GM21717 (cell line): ENCODE measurements at regions not wholly inside any gene's neighbourhood (a gene's known extent, or its start where the extent isn't known, plus 50 kb on each side); places are given as distances from the start of the nearest gene placed in this dataset.

Experiments
- ATAC-seq: cut with Tn5 transposase; IDR thresholded peaks from one replicate; pipeline ENCODE4 v1.9.1; 2021; ENCODE audit warnings: mild to moderate bottlenecking, moderate library complexity; ENCODE audit not compliant: unreplicated experiment

DNA sequence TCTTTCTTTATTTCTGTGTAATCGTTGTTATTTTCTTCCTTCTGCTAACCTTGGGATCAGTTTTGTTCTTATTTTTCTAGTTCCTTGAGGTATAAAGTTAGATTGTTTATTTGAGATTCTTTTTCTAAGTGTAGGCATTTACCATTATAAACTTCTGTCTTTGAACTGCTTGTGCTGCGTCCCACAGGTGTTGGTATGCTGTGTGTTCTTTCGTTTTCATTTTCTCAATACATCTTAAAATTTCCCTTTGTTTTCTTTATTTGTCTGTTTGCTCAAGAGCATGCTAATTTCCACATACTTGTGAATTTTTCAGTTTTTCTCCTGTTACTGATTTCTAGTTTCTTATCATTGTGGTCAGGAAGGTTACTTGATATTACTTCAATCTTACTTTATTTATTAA is 873.8 kb upstream of the GCFC2 start:
- ATAC-seq: no peak

DNA sequence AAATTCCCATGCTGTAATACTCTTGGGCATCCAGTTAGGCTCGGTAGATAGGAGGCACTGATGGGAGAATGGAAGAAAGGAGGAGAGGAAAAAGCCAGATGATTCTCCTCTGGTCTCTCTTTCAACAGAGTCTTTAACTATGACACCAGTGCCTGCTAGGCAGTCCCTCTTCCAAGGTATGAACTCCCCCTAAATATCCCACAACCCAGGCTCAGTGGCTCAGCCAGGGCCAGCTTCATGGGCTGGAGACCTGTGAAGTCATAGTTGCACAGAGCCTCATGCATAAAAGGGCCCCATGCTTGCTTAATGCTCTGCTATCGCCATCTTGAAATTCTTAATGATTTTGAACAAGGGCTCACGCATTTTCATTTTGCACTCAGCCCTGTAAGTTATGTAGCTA is 869.2 kb upstream of the GCFC2 start:
- no peak for ATAC-seq

- no peak for ATAC-seq
These were observed 862.3 kb upstream of the GCFC2 start for GRCh38 chr2:76572981-76573380.

GRCh38 chr2:76569819-76570218 is 859.1 kb upstream of the GCFC2 start:
- ATAC-seq: no peak

DNA sequence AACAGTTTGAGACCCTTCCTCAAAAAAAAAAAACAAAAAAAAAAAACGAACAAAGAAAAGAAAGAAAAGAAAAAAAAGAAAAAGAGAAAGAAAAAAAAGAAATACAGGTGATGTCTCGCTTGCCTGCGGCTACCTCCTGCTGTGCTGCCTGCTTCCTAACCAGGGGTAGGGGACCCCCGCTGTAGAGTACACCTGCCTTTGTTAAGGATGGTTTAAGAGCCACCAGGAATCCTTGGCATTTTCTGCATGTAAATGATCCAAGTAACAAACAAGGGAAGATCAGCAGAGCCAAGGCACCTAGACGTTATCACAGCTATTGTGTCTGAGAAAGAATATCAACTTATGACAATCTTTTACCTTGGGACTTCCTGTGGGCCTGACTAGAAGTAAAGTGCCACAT is 856.8 kb upstream of the GCFC2 start:
- ATAC-seq: no peak

DNA sequence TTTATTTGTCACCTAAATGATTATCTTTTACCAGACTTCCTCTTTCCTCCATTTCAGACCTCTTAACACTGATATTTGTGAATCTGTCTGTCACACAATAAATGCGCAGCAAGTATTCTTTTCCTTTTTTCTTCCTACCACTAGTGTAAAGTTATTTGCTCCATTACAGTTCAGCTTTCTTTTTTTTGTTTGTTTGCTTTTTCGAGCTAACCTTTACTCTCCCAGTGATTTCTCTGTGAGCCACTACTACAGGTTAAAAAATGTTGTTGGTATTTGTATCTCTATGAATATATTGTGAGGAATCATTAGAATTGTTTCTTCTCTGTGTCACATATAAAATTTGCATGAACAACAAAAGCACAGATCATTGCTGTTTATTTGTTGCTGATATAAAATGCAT is 854.0 kb upstream of the GCFC2 start:
- no peak for ATAC-seq

DNA sequence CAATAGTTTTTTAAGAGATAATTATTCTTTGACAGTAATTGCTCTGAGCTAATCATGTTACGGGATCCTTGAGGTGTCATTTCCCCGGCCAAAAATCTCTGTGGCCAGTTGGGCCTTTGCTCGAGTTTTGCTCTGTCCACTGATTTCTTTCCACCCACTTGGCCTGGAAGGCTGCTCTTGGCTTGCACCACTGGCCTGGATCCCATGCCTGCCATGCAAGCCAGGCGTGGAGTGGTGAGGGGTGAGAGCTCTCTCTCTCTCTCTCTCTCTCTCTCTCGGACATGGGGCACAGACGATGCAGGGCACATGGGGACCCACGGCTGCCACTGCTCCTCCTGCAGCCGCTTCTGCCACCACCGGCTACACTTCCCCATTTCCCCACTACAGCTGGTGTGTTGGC is 853.0 kb upstream of the GCFC2 start:
- ATAC-seq: no peak

GRCh38 chr2:76558157-76558556 is 847.4 kb upstream of the GCFC2 start:
- no peak for ATAC-seq

GRCh38 chr2:76556018-76556417 is 845.3 kb upstream of the GCFC2 start:
- ATAC-seq: no peak

- ATAC-seq: no peak
These were observed 835.5 kb upstream of the GCFC2 start for GRCh38 chr2:76546207-76546606.

DNA sequence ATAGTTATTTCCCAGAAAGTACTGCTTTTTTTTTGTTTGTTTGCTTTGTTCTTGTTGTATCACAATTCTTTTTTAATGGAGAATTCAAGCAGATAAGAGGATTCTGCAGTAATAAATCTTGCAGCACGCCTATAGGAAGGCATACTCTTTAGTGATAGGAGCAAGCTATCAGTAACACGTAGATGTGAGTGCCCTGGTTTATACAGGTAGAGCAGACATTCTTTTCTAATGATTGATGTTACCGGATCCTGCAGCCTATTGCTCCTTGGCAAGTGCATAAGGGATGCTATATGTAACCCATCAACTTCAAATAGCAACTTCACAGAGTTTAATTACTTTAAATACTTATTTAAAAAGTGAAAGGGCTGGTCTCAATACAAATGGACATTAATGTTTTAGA is 834.2 kb upstream of the GCFC2 start:
- ATAC-seq: no peak

- ATAC-seq: no peak
These were observed 806.8 kb upstream of the GCFC2 start for GRCh38 chr2:76517574-76517909.

GRCh38 chr2:76516861-76517573 is 806.3 kb upstream of the GCFC2 start:
- ATAC-seq: no peak

DNA sequence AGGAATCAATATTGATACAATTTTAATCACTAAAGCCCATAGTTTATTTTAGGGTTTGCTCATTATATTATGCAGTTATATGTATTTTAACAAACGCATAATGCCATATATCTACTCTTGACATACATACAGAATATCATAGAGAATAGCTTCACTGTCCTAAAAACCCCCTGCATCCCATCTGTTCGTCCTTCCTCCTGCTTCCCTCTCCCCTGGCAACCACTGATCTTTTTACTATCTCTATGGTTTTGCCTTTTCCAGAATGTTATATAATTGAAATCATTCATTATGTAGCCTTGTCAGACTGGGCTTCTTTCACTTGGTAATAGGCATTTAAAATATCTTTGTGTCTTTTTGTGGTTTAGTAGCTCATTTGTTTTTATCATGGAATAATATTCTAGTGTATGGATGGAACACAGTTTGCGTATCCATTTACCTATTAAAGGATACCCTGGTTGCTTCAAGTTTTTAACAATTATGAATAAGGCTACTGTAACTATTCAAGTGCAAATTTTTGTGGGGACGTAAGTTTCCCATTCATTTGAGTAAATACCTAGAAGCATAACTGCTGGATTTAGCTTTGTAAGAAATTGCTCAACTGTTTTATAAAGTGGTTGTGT is 801.6 kb upstream of the GCFC2 start:
- no peak for ATAC-seq

DNA sequence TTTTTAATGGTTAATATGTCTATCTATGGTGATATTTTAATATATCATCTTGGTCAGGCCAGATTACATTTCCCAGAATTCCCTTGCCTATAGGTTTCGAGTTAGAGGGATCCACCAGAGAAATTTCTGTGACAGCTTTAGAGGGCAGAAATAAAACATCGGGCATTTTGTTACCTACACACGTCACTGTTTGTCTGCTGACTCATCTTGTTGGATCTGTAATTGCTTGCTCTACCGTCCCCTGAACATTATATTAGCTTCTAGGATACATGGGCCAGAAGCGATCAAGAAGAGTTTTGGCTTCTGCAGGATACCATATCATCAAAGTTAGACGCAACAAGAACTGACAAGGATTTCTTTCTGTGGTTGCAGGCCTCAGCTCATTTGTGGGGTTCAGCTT is 795.8 kb upstream of the GCFC2 start:
- no peak for ATAC-seq

GRCh38 chr2:76501641-76502040 is 790.9 kb upstream of the GCFC2 start:
- ATAC-seq: no peak

GRCh38 chr2:76498360-76498759 is 787.6 kb upstream of the GCFC2 start:
- no peak for ATAC-seq

DNA sequence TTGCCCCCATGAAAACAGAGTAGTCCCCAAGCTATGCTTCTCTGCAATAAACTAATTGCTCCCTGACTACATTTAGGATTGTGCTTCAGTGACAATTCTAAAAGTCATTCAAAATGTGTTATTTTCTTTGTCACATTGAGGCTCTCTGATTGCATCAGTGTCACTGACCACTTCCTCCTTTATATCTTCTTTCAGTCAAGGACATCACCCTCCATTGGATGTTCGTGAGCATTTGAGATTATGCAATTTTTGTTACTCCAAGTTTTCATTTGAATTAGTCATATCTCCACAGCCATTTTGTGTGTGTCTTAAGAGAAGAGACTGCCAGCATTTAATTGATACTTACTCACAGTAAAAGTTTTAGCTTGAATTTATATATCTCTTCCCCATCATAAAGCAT is 780.8 kb upstream of the GCFC2 start:
- ATAC-seq: no peak

GRCh38 chr2:76478266-76479035 is 767.7 kb upstream of the GCFC2 start:
- ATAC-seq: no peak

DNA sequence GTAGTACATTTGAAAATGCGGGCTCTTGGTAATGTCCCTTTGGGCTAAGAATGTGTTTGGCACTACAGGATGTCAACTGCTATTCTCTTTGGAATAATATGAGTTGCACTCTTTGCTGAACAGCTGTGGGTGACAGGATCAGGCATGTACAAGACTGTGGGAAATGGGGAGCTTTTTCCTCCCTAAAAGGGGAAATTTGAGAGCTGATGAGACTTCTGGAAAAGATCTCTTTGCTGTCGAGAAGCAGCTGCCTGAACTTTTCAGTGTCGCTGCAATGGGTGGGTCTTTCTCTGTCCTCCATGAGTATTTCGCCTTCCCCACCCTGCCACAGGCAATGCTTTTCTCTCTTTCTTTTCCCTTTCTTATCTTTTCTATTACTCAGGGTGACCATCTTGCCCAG is 762.2 kb upstream of the GCFC2 start:
- ATAC-seq: no peak

DNA sequence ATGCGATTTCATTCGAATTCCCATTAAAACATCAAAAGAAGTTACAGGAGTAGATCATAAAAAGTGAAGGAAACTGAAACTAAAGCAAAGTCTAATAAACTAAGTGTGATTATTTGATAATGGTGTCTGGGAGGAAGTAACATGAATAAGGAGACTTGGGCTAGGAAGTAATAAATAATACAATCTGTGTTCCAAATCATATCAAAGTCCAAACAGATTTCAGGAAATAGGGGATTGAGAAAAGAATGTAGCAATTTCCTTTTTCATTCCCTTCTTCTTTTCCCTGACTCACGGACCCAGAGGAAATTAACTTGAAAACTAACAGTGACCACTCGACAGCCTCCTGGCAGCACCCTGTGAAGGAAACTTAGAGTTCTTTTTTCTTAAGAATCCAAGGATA is 758.4 kb upstream of the GCFC2 start:
- ATAC-seq: no peak

GRCh38 chr2:76467326-76467725 is 756.6 kb upstream of the GCFC2 start:
- no peak for ATAC-seq
